GDM1 (cell line): ENCODE measurements at regions not wholly inside any gene's neighbourhood (a gene's known extent, or its start where the extent isn't known, plus 50 kb on each side); places are given as distances from the start of the nearest gene placed in this dataset.
"Not testable (repeated sequence)": the region's sequence is repeated elsewhere in the genome, so short reads cannot be mapped to it uniquely, and the experiment has no call there.

Source experiments
- DNase-seq: peaks from one replicate; lab custom pipeline; 2025; lab: John Stamatoyannopoulos, UW

- DNase-seq, result not testable (repeated sequence)
Observed at GRCh38 chr15:22519213-22519612, 60.5 kb downstream of the GOLGA6L22 start.

GRCh38 chr15:22526537-22526936, 67.8 kb downstream of the GOLGA6L22 start:
- not testable (repeated sequence) for DNase-seq

GRCh38 chr15:22527016-22527415, 68.3 kb downstream of the GOLGA6L22 start:
- DNase-seq, result not testable (repeated sequence)

GRCh38 chr15:22529200-22529599, 70.5 kb downstream of the GOLGA6L22 start:
- not testable (repeated sequence) for DNase-seq

- DNase-seq, result not testable (repeated sequence)
Observed at GRCh38 chr15:22559701-22560100, 101.0 kb downstream of the GOLGA6L22 start.

GRCh38 chr15:22561716-22562115, 103.0 kb downstream of the GOLGA6L22 start:
- not testable (repeated sequence) for DNase-seq

- not testable (repeated sequence) for DNase-seq
Observed at GRCh38 chr15:22566510-22566909, 107.8 kb downstream of the GOLGA6L22 start.

GRCh38 chr15:22569486-22569885, 110.8 kb downstream of the GOLGA6L22 start:
- DNase-seq, result not testable (repeated sequence)

- not testable (repeated sequence) for DNase-seq
Observed at GRCh38 chr15:22572152-22572735, 113.5 kb downstream of the GOLGA6L22 start.

- not testable (repeated sequence) for DNase-seq
Observed at GRCh38 chr15:22572792-22573191, 114.1 kb downstream of the GOLGA6L22 start.

GRCh38 chr15:22577828-22578227, 119.1 kb downstream of the GOLGA6L22 start:
- DNase-seq, result not testable (repeated sequence)

- not testable (repeated sequence) for DNase-seq
Observed at GRCh38 chr15:22579213-22579612, 120.5 kb downstream of the GOLGA6L22 start.

- DNase-seq, result not testable (repeated sequence)
Observed at GRCh38 chr15:22587391-22587790, 128.7 kb downstream of the GOLGA6L22 start.

GRCh38 chr15:22598552-22598951, 139.8 kb downstream of the GOLGA6L22 start:
- DNase-seq, result not testable (repeated sequence)

GRCh38 chr15:22599526-22600320, 141.0 kb downstream of the GOLGA6L22 start:
- not testable (repeated sequence) for DNase-seq

GRCh38 chr15:22616976-22617375, 158.3 kb downstream of the GOLGA6L22 start:
- not testable (repeated sequence) for DNase-seq

GRCh38 chr15:22631789-22632188, 154.7 kb upstream of the NIPA1 start:
- DNase-seq, result not testable (repeated sequence)

GRCh38 chr15:22639983-22640382, 146.5 kb upstream of the NIPA1 start:
- DNase-seq, result not testable (repeated sequence)

GRCh38 chr15:22649458-22649857, 137.0 kb upstream of the NIPA1 start:
- DNase-seq, result not testable (repeated sequence)

- not testable (repeated sequence) for DNase-seq
Observed at GRCh38 chr15:22651179-22651578, 135.3 kb upstream of the NIPA1 start.

- DNase-seq, result peak; percentile 25
Observed at GRCh38 chr15:22664294-22665058, 122.0 kb upstream of the NIPA1 start.

GRCh38 chr15:22665059-22665702, 121.3 kb upstream of the NIPA1 start:
- DNase-seq, result not testable (repeated sequence)
